ENCODE measurements at regions not wholly inside any gene's neighbourhood (a gene's known extent, or its start where the extent isn't known, plus 50 kb on each side); places are given as distances from the start of the nearest gene placed in this dataset.

- Histone ChIP-seq H3K36me3 (ENCODE audit: control insufficient read depth in 2 of 2, extremely low read depth in 1 of 2, insufficient read depth in 1 of 2, low read length in 1 of 2) (no peaks in the 10 kb centered on the region), H3K9me3 (no peaks in the 10 kb centered on the region), H3K4me3 (ENCODE audit: control insufficient read depth in 1 of 2, extremely low read depth in 1 of 2, low read length in 1 of 2) (no peak overlapping the region), H3K27me3 (replicated peaks in 1 of 2; ENCODE audit: control insufficient read depth in 2 of 2, extremely low read depth in 1 of 2, insufficient read depth in 2 of 2, low read length in 1 of 2) (no peaks in the 10 kb centered on the region), H3K27ac (ENCODE audit: low read length) (no peak overlapping the region), H3K4me1 (ENCODE audit: control insufficient read depth in 1 of 2, extremely low read depth in 1 of 2, insufficient read depth in 2 of 2, low read length in 2 of 2) (peaks cover 0 to 3% of the 10 kb centered on the region in 2 experiments)
- CTCF ChIA-PET, result interaction anchor here (0.5 to 1.4 kb wide), 4 partner anchors 8 to 119 kb away, joined by 3 to 5 read pairs (median 4); no protein-coding TSS in a partner anchor
- DNase-seq (no peak), ATAC-seq (replicated peaks in 1 of 4) (no peak)
- Mint-ChIP-seq H3K36me3 (no peaks in the 10 kb centered on the region), H3K4me3 (no peak overlapping the region), H3K9me3 (no peaks in the 10 kb centered on the region), H3K27me3 (peaks cover 0 to 4% of the 10 kb centered on the region in 2 donors), H3K27ac (no peak overlapping the region), H3K4me1 (peaks cover 0 to 28% (median 19%) of the 10 kb centered on the region in 3 donors)
- POLR2A ChIA-PET, result interaction anchor here in 1 of 2 donors (0.8 kb wide), 1 partner anchor 51 kb away, joined by 6 read pairs; no protein-coding TSS in a partner anchor
- WGBS (ENCODE audit: insufficient coverage), result no CpG with 5 or more reads among the region's 2 CpGs
Observed at GRCh38 chr6:159118924-159119323, 50.3 kb upstream of the FNDC1 start.

GRCh38 chr6:159117563-159117962, 51.6 kb upstream of the FNDC1 start:
- Mint-ChIP-seq H3K36me3 (no peaks in the 10 kb centered on the region), H3K27me3 (no peaks in the 10 kb centered on the region), H3K27ac (no peak overlapping the region), H3K4me3 (no peak overlapping the region), H3K9me3 (no peaks in the 10 kb centered on the region), H3K4me1 (peaks cover 0 to 34% (median 19%) of the 10 kb centered on the region in 3 donors)
- 81% methylated on average over 5 of the region's 5 CpGs for WGBS (ENCODE audit: insufficient coverage)
- DNase-seq (no peak), ATAC-seq (replicated peaks in 1 of 4) (no peak)
- Histone ChIP-seq H3K36me3 (ENCODE audit: control insufficient read depth in 2 of 2, extremely low read depth in 1 of 2, insufficient read depth in 1 of 2, low read length in 1 of 2) (no peaks in the 10 kb centered on the region), H3K27me3 (replicated peaks in 1 of 2; ENCODE audit: control insufficient read depth in 2 of 2, extremely low read depth in 1 of 2, insufficient read depth in 2 of 2, low read length in 1 of 2) (no peaks in the 10 kb centered on the region), H3K4me1 (ENCODE audit: control insufficient read depth in 1 of 2, extremely low read depth in 1 of 2, insufficient read depth in 2 of 2, low read length in 2 of 2) (peaks cover 0 to 10% of the 10 kb centered on the region in 2 experiments), H3K9me3 (no peaks in the 10 kb centered on the region), H3K4me3 (ENCODE audit: control insufficient read depth in 1 of 2, extremely low read depth in 1 of 2, low read length in 1 of 2) (no peak overlapping the region), H3K27ac (ENCODE audit: low read length) (no peak overlapping the region)
- ChIA-PET CTCF (interaction anchor here in 1 of 2 donors (0.7 kb wide), 1 partner anchor 11 kb away, joined by 3 read pairs; no protein-coding TSS in a partner anchor), POLR2A (no interaction called here)

- ChIA-PET POLR2A (no interaction called here), CTCF (interaction anchor here in 1 of 2 donors (0.7 kb wide), 1 partner anchor 11 kb away, joined by 3 read pairs; no protein-coding TSS in a partner anchor)
- H3K27me3 Mint-ChIP-seq, result no peaks in the 10 kb centered on the region
- WGBS (ENCODE audit: insufficient coverage), result 82% methylated on average over 2 of the region's 3 CpGs
- no peak overlapping the region for H3K4me3 Mint-ChIP-seq
- Histone ChIP-seq H3K27me3 (replicated peaks in 1 of 2; ENCODE audit: control insufficient read depth in 2 of 2, extremely low read depth in 1 of 2, insufficient read depth in 2 of 2, low read length in 1 of 2) (no peaks in the 10 kb centered on the region), H3K27ac (ENCODE audit: low read length) (peak overlapping the region; percentile 32), H3K4me1 (ENCODE audit: control insufficient read depth in 1 of 2, extremely low read depth in 1 of 2, insufficient read depth in 2 of 2, low read length in 2 of 2) (peaks cover 0 to 10% of the 10 kb centered on the region in 2 experiments), H3K36me3 (ENCODE audit: control insufficient read depth in 2 of 2, extremely low read depth in 1 of 2, insufficient read depth in 1 of 2, low read length in 1 of 2) (no peaks in the 10 kb centered on the region), H3K4me3 (ENCODE audit: control insufficient read depth in 1 of 2, extremely low read depth in 1 of 2, low read length in 1 of 2) (no peak overlapping the region), H3K9me3 (no peaks in the 10 kb centered on the region)
- H3K9me3 Mint-ChIP-seq, result no peaks in the 10 kb centered on the region
- H3K27ac Mint-ChIP-seq, result no peak overlapping the region
- H3K4me1 Mint-ChIP-seq, result peaks cover 0 to 34% (median 19%) of the 10 kb centered on the region in 3 donors
- H3K36me3 Mint-ChIP-seq, result no peaks in the 10 kb centered on the region
- DNase-seq (no peak), ATAC-seq (replicated peaks in 1 of 4) (no peak)
Observed at GRCh38 chr6:159117046-159117445, 52.2 kb upstream of the FNDC1 start.

GRCh38 chr6:159116343-159116742, 52.9 kb upstream of the FNDC1 start:
- H3K4me1 Mint-ChIP-seq, result peaks cover 0 to 37% (median 19%) of the 10 kb centered on the region in 3 donors
- no peaks in the 10 kb centered on the region for H3K27me3 ChIP-seq (replicated peaks in 1 of 2; ENCODE audit: control insufficient read depth in 2 of 2, extremely low read depth in 1 of 2, insufficient read depth in 2 of 2, low read length in 1 of 2)
- H3K4me3 Mint-ChIP-seq, result no peak overlapping the region
- H3K9me3 Mint-ChIP-seq, result no peaks in the 10 kb centered on the region
- peaks cover 0 to 10% of the 10 kb centered on the region in 2 experiments for H3K4me1 ChIP-seq (ENCODE audit: control insufficient read depth in 1 of 2, extremely low read depth in 1 of 2, insufficient read depth in 2 of 2, low read length in 2 of 2)
- H3K36me3 ChIP-seq (ENCODE audit: control insufficient read depth in 2 of 2, extremely low read depth in 1 of 2, insufficient read depth in 1 of 2, low read length in 1 of 2), result no peaks in the 10 kb centered on the region
- no peaks in the 10 kb centered on the region for H3K9me3 ChIP-seq
- H3K36me3 Mint-ChIP-seq, result no peaks in the 10 kb centered on the region
- H3K4me3 ChIP-seq (ENCODE audit: control insufficient read depth in 1 of 2, extremely low read depth in 1 of 2, low read length in 1 of 2), result no peak overlapping the region
- CTCF ChIA-PET, result interaction anchor here in 1 of 2 donors (0.6 kb wide), 1 partner anchor 103 kb away, joined by 3 read pairs; no protein-coding TSS in a partner anchor
- WGBS (ENCODE audit: insufficient coverage), result 71% methylated on average over 2 of the region's 5 CpGs
- no peak overlapping the region for H3K27ac ChIP-seq (ENCODE audit: low read length)
- H3K27me3 Mint-ChIP-seq, result no peaks in the 10 kb centered on the region
- H3K27ac Mint-ChIP-seq, result no peak overlapping the region
- peak in 1 of 35 experiments; percentile 49 for DNase-seq
- POLR2A ChIA-PET, result interaction anchor here in 1 of 2 donors (0.5 kb wide), 1 partner anchor 949 kb away, joined by 4 read pairs; no protein-coding TSS in a partner anchor
- no peak for ATAC-seq (replicated peaks in 1 of 4)

GRCh38 chr6:159114569-159114968, 54.6 kb upstream of the FNDC1 start:
- no peak for DNase-seq
- no peaks in the 10 kb centered on the region for H3K27me3 Mint-ChIP-seq
- no peak for ATAC-seq (replicated peaks in 1 of 4)
- no peak overlapping the region for H3K27ac Mint-ChIP-seq
- H3K4me1 Mint-ChIP-seq, result peaks cover 17 to 50% (median 27%) of the 10 kb centered on the region in 3 donors
- ChIA-PET POLR2A (no interaction called here), CTCF (interaction anchor here in 1 of 2 donors (1.5 to 2.1 kb wide), 2 partner anchors 10 to 106 kb away, joined by 3 to 6 read pairs; no protein-coding TSS in a partner anchor)
- H3K27ac ChIP-seq (ENCODE audit: low read length), result no peak overlapping the region
- H3K4me3 ChIP-seq (ENCODE audit: control insufficient read depth in 1 of 2, extremely low read depth in 1 of 2, low read length in 1 of 2), result no peak overlapping the region
- H3K36me3 ChIP-seq (ENCODE audit: control insufficient read depth in 2 of 2, extremely low read depth in 1 of 2, insufficient read depth in 1 of 2, low read length in 1 of 2), result no peaks in the 10 kb centered on the region
- H3K36me3 Mint-ChIP-seq, result no peaks in the 10 kb centered on the region
- H3K4me3 Mint-ChIP-seq, result no peak overlapping the region
- no peaks in the 10 kb centered on the region for H3K27me3 ChIP-seq (replicated peaks in 1 of 2; ENCODE audit: control insufficient read depth in 2 of 2, extremely low read depth in 1 of 2, insufficient read depth in 2 of 2, low read length in 1 of 2)
- no peaks in the 10 kb centered on the region for H3K9me3 Mint-ChIP-seq
- H3K4me1 ChIP-seq (ENCODE audit: control insufficient read depth in 1 of 2, extremely low read depth in 1 of 2, insufficient read depth in 2 of 2, low read length in 2 of 2), result peaks cover 2 to 25% of the 10 kb centered on the region in 2 experiments
- H3K9me3 ChIP-seq, result no peaks in the 10 kb centered on the region
- 75% methylated on average over 1 of the region's 3 CpGs for WGBS (ENCODE audit: insufficient coverage)

GRCh38 chr6:159113223-159113622, 56.0 kb upstream of the FNDC1 start:
- Mint-ChIP-seq H3K27me3 (no peaks in the 10 kb centered on the region), H3K36me3 (no peaks in the 10 kb centered on the region), H3K9me3 (no peaks in the 10 kb centered on the region), H3K4me1 (peaks cover 29 to 57% (median 38%) of the 10 kb centered on the region in 3 donors), H3K27ac (no peak overlapping the region), H3K4me3 (no peak overlapping the region)
- ChIA-PET POLR2A (no interaction called here), CTCF (interaction anchor here (0.8 to 2.1 kb wide), 5 partner anchors 11 to 104 kb away, joined by 3 to 8 read pairs (median 4); no protein-coding TSS in a partner anchor)
- H3K4me1 ChIP-seq (ENCODE audit: control insufficient read depth in 1 of 2, extremely low read depth in 1 of 2, insufficient read depth in 2 of 2, low read length in 2 of 2), result peaks cover 6 to 38% of the 10 kb centered on the region in 2 experiments
- ATAC-seq (replicated peaks in 1 of 4), result no peak
- no peak overlapping the region for H3K27ac ChIP-seq (ENCODE audit: low read length)
- H3K36me3 ChIP-seq (ENCODE audit: control insufficient read depth in 2 of 2, extremely low read depth in 1 of 2, insufficient read depth in 1 of 2, low read length in 1 of 2), result no peaks in the 10 kb centered on the region
- no peak for DNase-seq
- H3K4me3 ChIP-seq (ENCODE audit: control insufficient read depth in 1 of 2, extremely low read depth in 1 of 2, low read length in 1 of 2), result no peak overlapping the region
- H3K9me3 ChIP-seq, result no peaks in the 10 kb centered on the region
- H3K27me3 ChIP-seq (replicated peaks in 1 of 2; ENCODE audit: control insufficient read depth in 2 of 2, extremely low read depth in 1 of 2, insufficient read depth in 2 of 2, low read length in 1 of 2), result no peaks in the 10 kb centered on the region
- WGBS (ENCODE audit: insufficient coverage), result 94% methylated on average over 8 of the region's 10 CpGs

All from T-cell (primary cell).